GM12892 (cell line): ENCODE measurements at regions not wholly inside any gene's neighbourhood (a gene's known extent, or its start where the extent isn't known, plus 50 kb on each side); places are given as distances from the start of the nearest gene placed in this dataset.

Experiments
- POLR2A ChIP-seq: IDR thresholded peaks from 2 replicates; pipeline ENCODE4 v1.6.1; 2011; ENCODE audit warnings: low read depth, low read length, control low read depth
- POLR2AphosphoS5 ChIP-seq: IDR thresholded peaks from 2 replicates; pipeline ENCODE4 v1.6.1; 2011; ENCODE audit warnings: low read depth, low read length, control low read depth
- TAF1 ChIP-seq: IDR thresholded peaks from 2 replicates; pipeline ENCODE4 v1.6.1; 2011; ENCODE audit warnings: low read depth, mild to moderate bottlenecking, control low read depth, low read length, borderline replicate concordance

GRCh38 chr4:38292529-38292928 lies 332.3 kb downstream of the PTTG2 start:
- TF ChIP-seq POLR2A (no peak), TAF1 (no peak), POLR2AphosphoS5 (no peak)
